Large intestine (tissue), 3 donors: ENCODE measurements at regions not wholly inside any gene's neighbourhood (a gene's known extent, or its start where the extent isn't known, plus 50 kb on each side); places are given as distances from the start of the nearest gene placed in this dataset.
"Not testable (repeated sequence)": the region's sequence is repeated elsewhere in the genome, so short reads cannot be mapped to it uniquely, and the experiment has no call there.

Source experiments
- DNase-seq, 2 donors: peaks; one replicate each; pipeline versions ENCODE4 v3.0.0 to v3.0.0-alpha.2; 2013
- H3K27ac ChIP-seq: one replicate; pipeline ENCODE4 v1.5.1; 2013; ENCODE audit warnings: low read length
- H3K27me3 ChIP-seq: 2 replicates; pipeline ENCODE4 v1.6.1; 2013; ENCODE audit warnings: low read length; ENCODE audit not compliant: control insufficient read depth, insufficient read depth
- H3K36me3 ChIP-seq: 2 replicates; pipeline ENCODE4 v1.6.1; 2013; ENCODE audit warnings: low read length; ENCODE audit not compliant: control insufficient read depth, insufficient read depth
- H3K4me1 ChIP-seq: one replicate; pipeline ENCODE4 v1.6.1; 2013; ENCODE audit warnings: low read length; ENCODE audit not compliant: control insufficient read depth, insufficient read depth
- H3K4me3 ChIP-seq: one replicate; pipeline ENCODE4 v1.5.1; 2013; ENCODE audit warnings: low read length
- H3K9me3 ChIP-seq: one replicate; pipeline ENCODE4 v1.6.1; 2013; ENCODE audit warnings: mild to moderate bottlenecking, low read depth, low read length, moderate library complexity; ENCODE audit not compliant: control insufficient read depth
- WGBS: methylation state at CpG from one replicate; pipeline ENCODE4 v1.1.5; 2013; ENCODE audit warnings: low lambda C conversion rate; ENCODE audit not compliant: insufficient coverage; 5-methylcytosine and 5-hydroxymethylcytosine counted together

DNA sequence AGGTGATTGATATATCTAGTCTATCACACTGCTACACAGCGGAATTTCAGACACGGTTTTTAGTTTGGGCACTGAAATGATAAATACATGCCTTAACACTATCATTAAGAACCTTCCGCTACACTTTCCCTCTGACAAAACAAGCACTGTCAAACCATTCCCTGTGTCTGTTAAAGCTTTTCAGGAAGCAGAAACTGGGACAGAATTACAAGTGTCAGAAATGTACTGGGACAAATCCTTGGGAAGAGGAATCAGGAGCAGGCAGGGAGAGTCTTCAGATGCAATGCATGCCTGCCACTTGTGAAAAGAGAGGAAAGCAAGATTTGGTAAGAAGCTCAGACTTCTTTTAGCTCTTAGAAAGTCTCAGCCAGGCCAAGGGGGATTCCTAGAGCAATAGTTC, 196.8 kb upstream of the PTPRZ1 start:
- Histone ChIP-seq H3K4me3 (no peak overlapping the region), H3K36me3 (no peaks in the 10 kb centered on the region), H3K9me3 (no peaks in the 10 kb centered on the region), H3K4me1 (no peaks in the 10 kb centered on the region), H3K27me3 (no peaks in the 10 kb centered on the region), H3K27ac (no peak overlapping the region)
- no peak for DNase-seq
- no CpG with 5 or more reads among the region's 3 CpGs for WGBS

DNA sequence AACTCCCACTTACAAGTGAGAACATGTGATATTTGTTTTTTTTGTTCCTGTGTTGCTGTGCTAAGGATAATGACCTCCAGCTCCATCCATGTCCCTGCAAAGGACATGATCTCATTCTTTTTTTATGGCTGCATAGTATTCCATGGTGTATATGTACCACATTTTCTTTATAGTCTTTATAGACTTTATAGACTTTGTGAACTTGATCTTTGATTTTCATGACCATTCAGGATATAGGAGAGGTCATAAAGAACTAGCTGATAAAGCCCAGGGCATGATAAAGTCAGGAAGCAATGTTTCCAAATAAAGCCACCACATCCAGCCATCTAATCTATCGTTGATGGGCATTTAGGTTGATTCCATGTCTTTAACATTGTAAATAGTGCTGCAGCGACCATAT, 198.5 kb upstream of the PTPRZ1 start:
- 42% methylated on average over 2 of the region's 2 CpGs for WGBS
- not testable (repeated sequence) for H3K9me3 ChIP-seq, H3K4me3 ChIP-seq, H3K27me3 ChIP-seq, H3K36me3 ChIP-seq, DNase-seq, H3K4me1 ChIP-seq, H3K27ac ChIP-seq

DNA sequence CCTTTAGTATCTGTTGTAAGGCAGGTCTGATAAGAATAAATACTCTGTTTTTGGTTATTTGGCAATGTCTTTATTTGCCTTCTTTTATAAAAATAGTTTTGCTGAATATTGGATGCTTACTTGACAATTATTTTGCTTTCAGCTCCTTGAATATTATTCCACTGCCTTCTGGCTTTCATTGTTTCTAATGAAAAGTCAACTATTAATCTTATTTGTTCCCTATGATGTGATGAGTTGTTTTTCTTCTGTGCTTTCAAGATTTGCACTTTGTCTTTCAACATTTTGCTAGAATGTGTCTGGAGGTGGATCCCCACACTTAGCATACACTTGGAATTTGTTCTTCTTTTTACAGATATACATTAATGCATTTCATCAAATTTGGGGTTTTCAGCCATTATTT, 203.8 kb upstream of the PTPRZ1 start:
- Histone ChIP-seq H3K27ac (no peak overlapping the region), H3K9me3 (no peaks in the 10 kb centered on the region), H3K36me3 (no peaks in the 10 kb centered on the region), H3K27me3 (no peaks in the 10 kb centered on the region), H3K4me1 (no peaks in the 10 kb centered on the region), H3K4me3 (no peak overlapping the region)
- DNase-seq, result no peak

GRCh38 chr7:121666306-121666705, 206.7 kb upstream of the PTPRZ1 start:
- H3K27me3 ChIP-seq, result no peaks in the 10 kb centered on the region
- H3K36me3 ChIP-seq, result no peaks in the 10 kb centered on the region
- H3K4me1 ChIP-seq, result no peaks in the 10 kb centered on the region
- no CpG with 5 or more reads among the region's 1 CpG for WGBS
- H3K9me3 ChIP-seq, result no peaks in the 10 kb centered on the region
- H3K27ac ChIP-seq, result no peak overlapping the region
- DNase-seq, result no peak
- no peak overlapping the region for H3K4me3 ChIP-seq

DNA sequence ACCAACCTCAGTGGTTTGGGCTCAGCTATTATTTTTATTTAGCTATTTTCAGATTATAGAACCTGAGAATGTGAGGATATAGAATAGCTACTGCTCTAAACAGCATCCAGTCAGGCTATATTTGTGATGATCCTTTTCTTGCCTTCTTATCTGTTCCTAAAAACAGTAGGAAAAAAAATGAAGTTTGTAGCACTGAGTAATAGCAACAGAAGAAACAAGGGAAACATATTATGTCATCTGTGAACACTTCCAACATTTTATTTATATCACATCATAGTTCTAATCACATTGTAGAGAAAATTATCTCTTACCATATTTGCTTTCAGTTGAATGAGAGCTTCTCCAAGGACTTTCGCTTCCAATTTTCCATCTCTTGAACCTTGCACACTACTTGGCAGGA, 229.6 kb upstream of the PTPRZ1 start:
- Histone ChIP-seq H3K4me1 (peaks cover 17% of the 10 kb centered on the region), H3K4me3 (no peak overlapping the region), H3K9me3 (no peaks in the 10 kb centered on the region), H3K27me3 (no peaks in the 10 kb centered on the region), H3K36me3 (no peaks in the 10 kb centered on the region), H3K27ac (no peak overlapping the region)
- no peak for DNase-seq
- WGBS, result no CpG with 5 or more reads among the region's 1 CpG

DNA sequence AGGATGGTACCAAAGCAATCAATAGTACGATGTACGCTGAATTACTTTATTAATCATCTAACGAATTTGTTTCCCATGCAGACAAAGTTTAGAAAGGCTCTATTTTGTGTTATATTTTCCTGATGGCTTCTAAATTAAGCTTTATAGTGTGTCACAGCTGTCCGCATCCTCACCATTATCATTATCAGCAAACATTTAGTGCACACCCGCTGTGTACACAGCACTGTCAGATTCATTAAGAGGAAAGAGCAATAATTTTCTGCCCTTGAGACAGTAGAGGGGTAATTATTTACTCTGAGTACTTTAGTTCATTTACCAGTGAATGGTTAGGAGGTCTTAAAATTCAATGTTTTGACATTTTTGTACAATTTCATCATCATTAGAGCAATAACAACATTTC, 233.3 kb upstream of the PTPRZ1 start:
- Histone ChIP-seq H3K4me3 (no peak overlapping the region), H3K9me3 (no peaks in the 10 kb centered on the region), H3K36me3 (no peaks in the 10 kb centered on the region), H3K27me3 (no peaks in the 10 kb centered on the region), H3K27ac (peak overlapping the region; percentile 84), H3K4me1 (peaks cover 24% of the 10 kb centered on the region)
- 89% methylated on average over 2 of the region's 5 CpGs for WGBS
- peak; percentile 23 to 39 for DNase-seq

GRCh38 chr7:121638286-121638685, 234.7 kb upstream of the PTPRZ1 start:
- WGBS, result no CpG with 5 or more reads among the region's 3 CpGs
- no peak overlapping the region for H3K4me3 ChIP-seq
- H3K27me3 ChIP-seq, result no peaks in the 10 kb centered on the region
- no peaks in the 10 kb centered on the region for H3K36me3 ChIP-seq
- peak overlapping the region; percentile 84 for H3K27ac ChIP-seq
- peaks cover 24% of the 10 kb centered on the region for H3K4me1 ChIP-seq
- no peaks in the 10 kb centered on the region for H3K9me3 ChIP-seq
- DNase-seq, result peak; percentile 71 to 84

GRCh38 chr7:121634356-121634755, 238.2 kb upstream of the FAM3C start:
- no peaks in the 10 kb centered on the region for H3K27me3 ChIP-seq
- no peaks in the 10 kb centered on the region for H3K36me3 ChIP-seq
- H3K4me1 ChIP-seq, result peaks cover 17% of the 10 kb centered on the region
- H3K9me3 ChIP-seq, result no peaks in the 10 kb centered on the region
- H3K4me3 ChIP-seq, result no peak overlapping the region
- H3K27ac ChIP-seq, result no peak overlapping the region
- WGBS, result no CpG with 5 or more reads among the region's 1 CpG
- DNase-seq, result peak in 1 of 2 donors; percentile 5

DNA sequence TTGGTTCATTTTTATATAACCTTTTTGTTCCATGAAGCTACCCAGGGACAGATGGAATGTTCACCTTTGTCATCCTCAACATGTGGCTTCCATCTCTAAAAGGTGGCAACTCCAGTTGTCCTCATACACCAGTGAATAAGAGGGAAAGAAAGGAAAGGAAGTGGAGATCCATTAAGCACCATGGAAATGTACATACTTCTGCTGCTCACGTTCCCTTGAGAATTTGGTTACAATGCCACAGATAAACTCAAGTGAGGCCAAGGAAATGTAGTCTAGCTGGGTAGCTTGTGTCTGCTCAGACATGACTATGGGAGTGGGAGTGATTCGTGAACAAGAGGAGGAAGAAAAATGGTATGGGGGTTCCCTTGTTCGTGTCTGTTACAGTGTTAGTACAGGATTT, 237.1 kb upstream of the FAM3C start:
- H3K4me1 ChIP-seq, result peaks cover 7% of the 10 kb centered on the region
- H3K4me3 ChIP-seq, result no peak overlapping the region
- no peaks in the 10 kb centered on the region for H3K27me3 ChIP-seq
- WGBS, result 100% methylated on average over 2 of the region's 3 CpGs
- no peak overlapping the region for H3K27ac ChIP-seq
- no peak for DNase-seq
- no peaks in the 10 kb centered on the region for H3K9me3 ChIP-seq
- H3K36me3 ChIP-seq, result no peaks in the 10 kb centered on the region

GRCh38 chr7:121624958-121625357, 228.8 kb upstream of the FAM3C start:
- no peaks in the 10 kb centered on the region for H3K4me1 ChIP-seq
- H3K9me3 ChIP-seq, result no peaks in the 10 kb centered on the region
- no CpG with 5 or more reads among the region's 3 CpGs for WGBS
- DNase-seq, result no peak
- H3K4me3 ChIP-seq, result no peak overlapping the region
- H3K36me3 ChIP-seq, result no peaks in the 10 kb centered on the region
- no peaks in the 10 kb centered on the region for H3K27me3 ChIP-seq
- no peak overlapping the region for H3K27ac ChIP-seq

DNA sequence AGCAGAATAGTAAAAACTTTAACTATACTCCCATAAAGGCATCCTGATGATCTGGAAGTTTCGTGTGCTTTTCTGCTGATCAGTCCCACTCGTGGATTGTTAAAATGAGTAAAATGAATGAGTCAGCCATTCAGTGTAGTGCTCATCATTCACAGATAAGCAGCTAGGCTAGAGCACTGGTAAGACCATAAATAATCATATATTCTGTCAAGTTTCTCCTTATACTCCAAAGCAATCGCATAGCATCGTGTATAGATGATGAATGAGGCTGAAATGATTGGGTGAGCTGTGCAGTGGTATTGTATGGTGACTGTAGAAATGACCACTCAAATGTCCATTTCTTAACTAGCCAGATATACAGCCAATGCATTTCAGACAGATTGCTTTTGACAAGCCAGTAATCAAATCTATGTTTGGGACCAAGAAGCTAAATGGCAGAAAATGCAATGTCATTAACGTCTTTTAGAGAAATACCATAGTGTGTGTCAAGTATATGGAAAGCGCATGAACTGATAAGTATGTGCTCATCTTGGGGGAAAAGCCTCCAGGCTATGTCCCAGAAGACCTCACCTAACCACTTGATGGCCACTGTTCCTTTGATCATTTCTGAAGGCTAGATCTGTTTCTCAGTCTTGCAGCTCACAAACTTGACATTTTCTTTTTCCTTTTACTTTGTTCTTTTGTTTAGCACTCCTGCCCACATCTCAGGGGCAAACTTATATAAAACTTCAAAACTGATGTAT, 227.2 kb upstream of the FAM3C start:
- no peaks in the 10 kb centered on the region for H3K27me3 ChIP-seq
- WGBS, result no CpG with 5 or more reads among the region's 6 CpGs
- no peaks in the 10 kb centered on the region for H3K4me1 ChIP-seq
- no peaks in the 10 kb centered on the region for H3K36me3 ChIP-seq
- no peak for DNase-seq
- no peak overlapping the region for H3K27ac ChIP-seq
- no peaks in the 10 kb centered on the region for H3K9me3 ChIP-seq
- no peak overlapping the region for H3K4me3 ChIP-seq
